IPS DF 4.7 (cell line): ENCODE measurements at regions not wholly inside any gene's neighbourhood (a gene's known extent, or its start where the extent isn't known, plus 50 kb on each side); places are given as distances from the start of the nearest gene placed in this dataset.

ENCODE experiments used
- DNase-seq: peaks from one replicate; pipeline ENCODE4 v3.0.0-alpha.2; 2013; ENCODE audit warnings: low spot score; ENCODE audit errors: extremely low read depth

DNA sequence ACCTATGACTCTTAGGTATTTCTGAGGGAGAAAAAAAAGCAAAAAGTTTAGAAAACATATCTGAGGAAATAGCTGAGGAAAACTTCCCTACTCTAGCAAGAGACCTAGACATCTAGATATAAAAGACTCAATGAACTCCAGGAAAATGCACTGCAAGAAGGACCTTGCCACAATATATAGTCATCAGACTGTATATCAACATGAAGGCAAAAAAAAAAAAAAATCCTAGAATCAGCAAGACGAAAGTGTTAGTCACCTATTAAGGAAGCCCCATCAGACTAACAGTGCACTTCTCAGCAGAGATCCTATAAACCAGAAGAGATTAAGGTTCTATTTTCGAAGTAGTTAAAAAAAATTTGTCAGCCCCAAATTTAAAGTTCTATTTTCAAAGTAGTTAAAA is 166.2 kb downstream of the TMEM38B start:
- DNase-seq = no peak

DNA sequence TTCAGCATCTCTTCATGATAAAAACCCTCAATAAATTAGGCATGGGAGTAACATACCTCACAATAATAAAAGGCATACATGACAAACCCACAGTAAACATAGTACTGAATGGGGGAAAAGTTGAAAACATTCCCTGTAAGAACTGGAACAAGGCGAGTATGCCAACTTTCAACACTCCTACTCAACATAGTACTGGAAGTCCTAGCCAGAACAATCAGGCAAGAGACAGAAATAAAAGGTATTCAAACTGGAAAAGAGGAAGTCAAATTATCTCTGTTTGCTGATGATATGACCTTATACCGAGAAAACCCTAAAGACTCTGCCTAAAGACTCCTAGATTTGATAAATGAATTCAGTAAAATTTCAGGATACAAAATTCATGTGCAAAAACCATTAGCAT is 167.6 kb downstream of the TMEM38B start:
- no peak for DNase-seq

DNA sequence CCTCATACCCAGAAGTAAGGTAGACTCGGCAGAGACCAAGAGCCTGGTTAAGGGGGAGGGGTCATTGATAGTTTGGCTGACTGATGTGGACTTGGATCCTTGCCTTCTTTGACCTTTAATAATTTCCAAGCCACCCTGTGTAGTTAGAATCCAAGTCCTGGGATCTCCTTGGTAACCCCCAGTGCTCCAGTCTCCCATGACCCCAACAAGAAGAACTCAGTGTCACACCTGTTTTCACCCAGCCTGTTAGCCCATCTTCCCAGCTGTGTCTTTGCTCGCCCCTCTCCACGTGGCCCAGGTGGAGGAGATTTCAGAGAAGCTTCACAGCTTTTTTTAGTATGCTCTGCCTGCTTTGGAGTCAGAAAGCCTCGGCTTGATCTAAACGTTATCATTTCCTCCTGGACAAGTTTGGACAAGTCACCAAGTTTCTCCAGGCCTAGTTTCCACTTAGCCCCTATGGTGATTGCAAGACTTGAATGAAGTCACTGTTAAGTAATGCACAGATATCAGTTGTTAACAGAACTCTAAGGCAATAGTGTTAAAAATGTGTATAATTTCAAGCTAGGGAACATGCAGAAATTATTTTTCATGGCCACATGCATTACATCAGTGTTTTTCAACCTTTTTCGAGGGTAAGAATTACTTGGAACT is 170.0 kb downstream of the TMEM38B start:
- DNase-seq = no peak

DNA sequence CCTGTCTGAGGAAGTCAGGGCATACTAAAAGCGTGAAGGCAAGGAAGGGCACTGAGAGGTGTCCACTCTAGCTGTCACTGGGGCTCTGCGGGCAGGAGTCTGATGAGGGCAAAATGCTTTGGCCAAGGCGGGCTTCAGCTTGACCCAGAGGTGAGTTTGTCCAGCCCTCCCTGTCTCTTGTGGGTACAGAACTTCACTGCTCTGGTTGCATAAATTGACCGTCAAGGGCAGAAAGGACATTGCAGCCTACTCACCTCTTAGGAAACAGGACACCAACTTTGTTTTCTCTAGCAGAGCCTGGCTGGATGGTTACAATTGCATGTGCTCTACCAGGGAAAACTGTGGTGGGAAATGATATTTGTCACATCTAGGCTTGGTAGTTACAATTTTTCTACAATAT is 170.9 kb downstream of the TMEM38B start:
- no peak for DNase-seq

DNA sequence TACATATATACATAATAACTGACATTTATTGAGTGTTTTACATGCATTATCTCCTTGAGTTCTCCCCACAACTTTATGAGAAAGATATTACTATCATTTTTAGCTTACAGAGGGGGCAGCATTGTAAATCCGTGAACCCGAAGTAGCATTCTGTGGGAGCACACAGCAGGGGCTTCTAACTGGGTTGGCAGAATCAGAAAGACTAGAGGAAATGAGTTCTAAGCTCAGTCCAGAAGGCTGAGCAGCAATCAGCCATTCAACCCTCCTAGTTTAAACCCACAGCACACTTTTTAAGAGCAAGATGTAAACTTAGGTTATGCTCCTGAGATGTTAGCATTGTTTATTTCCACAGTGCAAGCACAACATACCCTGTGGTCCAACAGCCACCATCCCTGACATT is 177.2 kb downstream of the TMEM38B start:
- DNase-seq = no peak

DNA sequence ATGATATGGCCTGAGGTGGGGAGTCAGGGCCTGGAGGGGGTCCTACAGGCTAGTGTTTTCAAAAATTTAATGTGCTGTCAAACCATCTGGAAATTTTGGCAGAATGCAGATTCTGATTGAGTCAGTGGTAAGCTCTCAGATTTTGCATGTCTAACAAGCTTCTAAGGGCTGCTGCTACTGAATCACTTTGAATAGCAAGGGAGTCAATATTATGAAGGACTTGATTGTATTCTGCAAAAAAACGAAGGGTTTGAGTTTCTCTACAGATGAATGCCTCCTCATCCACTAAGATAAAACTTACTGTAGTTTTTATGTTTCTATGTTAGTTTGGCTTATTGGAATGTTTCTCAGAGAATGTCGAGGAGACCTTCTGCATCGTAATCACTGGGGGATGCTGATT is 179.5 kb downstream of the TMEM38B start:
- no peak for DNase-seq

DNA sequence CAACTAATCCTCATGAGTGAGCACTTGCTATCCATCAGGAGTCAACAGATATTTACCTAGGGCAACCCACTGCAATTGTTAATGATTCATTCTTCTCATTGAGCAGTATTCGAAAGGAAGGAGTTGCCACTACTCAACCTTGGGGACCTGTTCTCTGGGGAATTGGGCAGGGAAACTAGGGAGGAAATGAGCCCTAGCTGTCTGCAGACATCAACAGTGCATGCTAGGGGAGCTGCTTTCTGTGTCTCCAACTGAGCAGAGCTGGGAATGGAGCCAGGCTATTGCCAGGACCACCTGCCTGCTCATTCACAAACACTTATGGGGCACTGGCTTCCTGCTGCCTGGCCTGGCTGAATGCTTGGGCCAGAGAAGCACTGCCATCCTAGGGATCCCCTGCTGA is 183.4 kb downstream of the TMEM38B start:
- no peak for DNase-seq

DNA sequence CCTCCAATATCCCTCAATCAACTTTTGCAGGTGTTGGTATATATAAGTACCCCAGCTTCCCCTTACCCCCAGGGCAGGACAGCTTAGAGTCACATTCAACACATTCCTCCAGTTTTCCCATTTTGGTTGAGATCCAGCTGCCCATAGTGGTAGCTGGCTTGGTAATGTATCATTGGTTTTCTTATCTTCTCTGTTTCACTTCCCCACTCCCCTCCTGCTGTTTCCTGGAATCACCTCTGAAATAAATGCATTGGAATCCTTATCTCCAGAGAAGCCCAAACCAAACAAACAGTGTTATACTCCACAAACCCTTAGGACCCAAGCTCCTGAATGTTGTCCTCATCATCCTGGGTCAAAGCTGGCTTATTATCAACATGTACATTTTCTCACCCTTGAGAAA is 184.8 kb downstream of the TMEM38B start:
- DNase-seq = no peak

DNA sequence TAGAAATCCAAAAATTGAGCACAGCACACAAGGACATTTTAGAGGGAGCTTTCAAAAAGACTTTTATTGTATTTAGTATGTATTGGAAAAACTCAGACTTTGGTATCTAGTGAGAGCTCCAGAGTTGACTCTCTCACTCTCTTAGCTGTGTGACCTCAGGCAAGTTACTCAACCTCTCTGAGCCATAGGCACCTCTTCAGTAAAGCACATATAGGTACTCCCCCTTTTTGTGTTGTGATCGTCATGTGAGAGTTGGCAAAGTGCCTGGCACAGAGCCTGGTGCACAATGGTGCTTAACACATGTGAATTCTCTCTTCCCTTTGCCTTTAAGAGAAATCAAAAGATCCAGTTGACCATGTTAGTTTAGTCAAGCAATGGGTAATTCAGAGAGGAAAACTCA is 186.2 kb downstream of the TMEM38B start:
- no peak for DNase-seq

DNA sequence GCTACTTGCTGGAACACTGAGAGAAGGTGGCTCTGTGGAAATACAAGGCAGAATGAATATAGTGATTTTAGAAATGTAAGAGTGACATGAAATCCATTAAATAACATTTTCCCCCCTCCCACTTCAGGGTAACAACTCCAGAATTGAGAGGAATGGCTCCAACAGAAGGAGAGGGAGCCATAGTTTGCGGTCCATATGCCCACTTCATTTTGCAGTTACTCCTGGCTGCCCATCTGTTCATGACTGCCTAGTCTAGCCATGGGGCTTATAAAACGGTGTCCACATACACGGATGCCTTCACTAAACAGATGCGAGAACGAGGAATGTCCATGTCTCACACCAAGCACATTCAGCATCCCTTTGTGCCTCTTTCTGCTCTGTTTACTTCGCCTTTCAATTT is 186.7 kb downstream of the TMEM38B start:
- DNase-seq = no peak

DNA sequence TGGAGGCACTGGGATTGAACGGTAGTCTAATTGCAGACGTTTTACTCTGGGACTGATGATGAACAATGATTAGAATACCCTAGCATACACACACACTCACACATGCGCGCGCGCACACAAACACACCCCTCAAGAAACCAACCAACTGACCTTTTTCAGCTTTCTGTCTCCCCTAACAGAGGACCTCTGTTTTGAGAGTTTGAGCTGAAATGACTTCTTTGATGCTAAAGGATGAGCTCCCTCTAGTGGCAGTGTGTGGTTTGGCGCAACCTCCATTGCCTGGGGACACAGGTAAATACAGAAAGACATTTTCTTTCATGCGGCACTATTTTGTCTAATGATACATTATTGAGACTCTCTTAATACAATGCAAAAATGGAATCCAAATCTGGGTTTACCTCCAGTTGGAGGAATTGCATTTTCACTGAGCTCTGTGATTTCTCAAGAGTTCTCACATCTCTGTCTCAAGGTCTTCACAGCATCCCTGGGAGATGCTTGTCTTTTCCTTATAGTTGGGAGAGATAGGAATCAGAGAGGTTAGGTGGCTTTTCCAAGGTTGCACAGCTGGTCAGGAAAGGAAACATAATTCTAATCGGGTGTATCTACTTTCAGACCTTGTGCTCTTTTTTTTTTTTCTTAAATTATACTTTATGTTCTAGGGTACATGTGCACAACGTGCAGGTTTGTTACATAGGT is 187.5 kb downstream of the TMEM38B start:
- DNase-seq = peak; percentile 49

DNA sequence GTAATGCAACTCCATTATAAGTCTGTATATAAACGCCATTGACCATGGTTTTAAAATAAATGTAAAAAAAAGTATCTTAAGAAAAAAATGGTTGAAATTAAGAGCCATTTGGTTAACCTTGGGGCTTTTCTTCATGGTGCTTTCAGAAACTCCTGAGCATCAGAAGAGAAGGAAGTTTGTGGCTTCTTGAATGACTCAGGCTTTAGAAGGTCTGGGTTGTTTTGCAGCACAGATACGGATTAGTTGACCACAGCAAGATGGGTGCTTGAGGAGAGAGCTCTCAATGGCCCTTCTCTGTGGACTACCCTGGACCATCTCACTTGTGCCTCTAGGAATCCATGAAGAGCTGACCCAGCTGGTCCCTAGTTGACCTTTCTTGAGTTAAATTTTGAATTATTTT is 189.5 kb downstream of the TMEM38B start:
- no peak for DNase-seq

DNA sequence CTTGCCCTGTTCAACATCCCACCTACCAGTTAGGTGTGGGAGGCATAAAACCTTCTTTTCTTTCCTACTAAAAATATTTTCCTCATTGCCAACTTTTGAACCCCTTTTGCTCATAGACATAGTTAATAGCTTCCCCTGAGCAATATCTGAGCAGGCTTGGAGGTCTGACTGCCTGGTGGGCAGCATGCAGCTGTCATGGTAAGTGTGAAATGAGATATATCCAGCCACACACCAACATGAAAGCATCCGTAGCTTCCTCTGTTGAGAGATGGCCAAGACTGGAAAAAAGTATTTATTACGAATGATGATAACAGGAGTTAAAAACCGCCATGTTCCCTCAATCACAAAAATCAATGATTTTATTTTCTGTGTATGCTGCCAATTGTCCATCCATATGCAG is 190.1 kb downstream of the TMEM38B start:
- DNase-seq = no peak

DNA sequence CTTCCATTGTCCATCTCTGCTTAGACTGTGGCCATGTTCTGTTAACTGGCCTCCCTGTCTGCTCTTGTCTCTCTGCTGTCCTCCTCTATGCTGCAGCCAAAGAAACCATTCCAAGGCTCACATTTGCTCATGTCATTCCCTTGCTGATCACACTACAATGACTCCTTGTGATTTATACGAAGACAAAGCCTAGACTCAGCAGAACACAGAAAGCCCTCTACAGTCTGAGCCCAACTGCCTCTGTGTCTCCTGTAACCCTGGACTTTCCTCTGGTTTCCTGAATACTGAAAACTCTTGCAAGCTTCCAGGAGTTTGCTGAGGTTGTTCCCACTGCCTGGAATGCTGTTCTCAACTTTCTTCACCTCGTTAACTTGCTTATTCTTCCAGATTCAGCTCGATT is 191.8 kb downstream of the TMEM38B start:
- no peak for DNase-seq

DNA sequence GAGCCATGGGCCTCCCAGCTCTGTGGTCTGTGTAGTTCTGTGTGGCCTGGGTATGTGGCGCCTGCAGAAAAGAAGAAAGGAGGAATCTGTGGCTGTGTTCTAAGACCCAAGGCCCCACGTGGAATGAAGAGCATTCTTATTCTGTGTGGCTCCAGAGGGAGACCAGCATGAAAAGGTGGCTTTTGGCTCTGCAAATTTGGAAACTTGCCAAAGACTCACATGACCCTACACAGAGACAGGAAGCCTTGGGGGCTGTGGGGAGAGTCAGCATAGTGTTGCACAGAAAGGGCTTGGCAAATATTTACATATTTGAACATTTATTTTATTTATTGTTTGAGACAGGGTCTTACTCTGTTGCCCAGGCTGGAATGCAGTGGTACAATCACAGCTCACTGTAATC is 193.3 kb downstream of the TMEM38B start:
- no peak for DNase-seq

DNA sequence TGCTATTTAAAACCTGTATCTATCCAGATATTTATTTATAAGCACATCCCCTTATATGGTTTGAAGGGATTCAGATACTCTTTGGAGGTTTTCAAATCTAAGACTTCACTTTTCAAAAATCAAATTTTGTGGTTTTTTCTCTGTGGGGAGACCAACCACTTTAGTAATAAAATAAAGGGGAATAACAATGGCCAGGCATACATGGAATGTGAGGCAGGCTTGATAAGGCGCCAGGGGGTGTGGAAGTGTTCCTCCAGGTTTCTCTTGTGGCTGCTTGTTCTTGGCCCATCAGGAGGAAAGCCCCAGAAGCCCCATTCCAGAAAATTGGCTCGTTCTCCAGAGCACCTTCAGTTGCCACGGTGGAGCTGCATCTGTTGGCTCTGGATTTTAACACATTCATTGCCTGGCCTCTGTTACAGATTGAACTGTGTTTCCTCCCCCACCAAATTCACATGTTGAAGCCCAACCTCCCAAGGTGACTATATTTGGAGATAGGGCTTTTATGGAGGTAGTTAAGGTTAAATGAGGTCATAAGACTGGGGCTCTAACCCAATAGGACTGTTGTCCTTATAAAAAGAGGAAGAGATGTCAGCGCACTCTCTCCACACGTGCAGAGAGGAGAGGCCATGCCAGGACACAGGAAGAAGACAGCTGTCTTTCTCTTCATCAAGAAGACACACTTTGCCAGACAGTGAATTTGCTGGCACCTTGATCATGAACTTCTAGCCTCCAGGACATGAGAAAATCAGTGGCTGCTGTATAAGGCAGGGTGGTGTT is 195.9 kb downstream of the TMEM38B start:
- DNase-seq = no peak

DNA sequence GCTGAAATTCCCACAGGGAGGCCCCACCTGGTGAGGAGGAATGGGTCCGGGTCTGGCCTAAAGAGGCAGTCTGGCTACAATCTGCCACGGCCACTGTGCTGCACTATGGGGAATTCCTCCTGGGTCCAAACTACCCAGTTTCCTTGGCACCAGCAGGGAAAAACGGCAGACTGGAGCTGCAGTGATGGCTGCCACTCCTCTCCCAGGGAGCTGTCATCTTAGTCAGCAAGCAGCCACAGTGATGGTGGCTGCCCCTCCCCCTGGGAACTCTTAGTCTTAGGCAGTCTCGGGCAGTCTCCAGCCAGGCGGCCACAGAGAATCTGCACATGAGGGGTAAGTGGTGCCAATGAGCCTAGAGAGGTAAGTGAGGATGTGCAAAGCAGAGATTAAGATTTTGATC is 205.8 kb downstream of the TMEM38B start:
- DNase-seq = no peak

DNA sequence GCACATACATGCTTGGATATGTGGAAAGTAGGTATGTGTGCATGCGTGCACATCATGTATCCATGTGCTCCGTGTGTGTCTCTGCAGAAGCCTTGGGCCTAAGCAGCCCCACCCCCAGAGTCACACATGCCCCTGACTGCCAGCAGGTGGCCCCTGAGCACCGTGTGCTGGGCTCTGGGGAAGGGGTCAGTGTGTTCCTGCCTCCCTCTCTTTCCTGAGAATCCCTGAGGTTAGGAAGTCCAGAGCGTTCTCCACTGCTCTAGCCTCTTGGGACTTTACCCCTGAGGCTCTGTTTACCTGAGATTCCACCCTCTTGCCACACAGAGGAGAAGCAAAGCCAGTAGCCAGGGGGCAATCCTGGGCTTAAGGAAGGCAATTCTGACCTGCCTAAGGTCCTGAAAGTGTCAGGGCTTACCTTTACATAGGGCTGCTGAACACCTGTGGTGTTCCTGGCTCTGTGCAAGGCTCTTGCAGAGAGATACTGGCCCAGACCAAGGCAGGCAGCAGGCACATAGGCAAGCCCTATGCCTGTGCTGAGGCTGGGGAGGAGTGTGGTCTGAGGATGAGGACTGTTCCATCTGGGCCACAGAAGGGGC is 207.3 kb downstream of the TMEM38B start:
- DNase-seq = peak; percentile 53

DNA sequence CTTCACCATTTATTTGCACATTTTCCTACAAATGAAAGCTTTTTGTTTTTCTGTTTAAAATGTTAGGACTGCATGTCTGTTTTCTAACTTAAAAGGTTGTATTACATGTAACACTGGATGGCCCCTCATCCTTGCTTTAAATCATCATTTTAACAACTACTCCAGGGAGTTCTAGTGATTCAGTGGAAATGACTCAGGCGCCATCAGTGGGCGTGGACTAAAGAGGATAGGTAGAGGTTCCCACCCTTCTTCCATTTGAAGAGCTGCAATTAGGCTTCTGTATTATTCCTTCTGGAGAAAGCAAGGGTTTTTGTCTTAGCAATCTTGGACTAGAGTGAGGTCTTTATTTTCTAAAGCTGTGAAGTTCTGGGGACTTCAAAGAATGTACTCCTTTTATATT is 213.7 kb downstream of the TMEM38B start:
- DNase-seq = no peak

DNA sequence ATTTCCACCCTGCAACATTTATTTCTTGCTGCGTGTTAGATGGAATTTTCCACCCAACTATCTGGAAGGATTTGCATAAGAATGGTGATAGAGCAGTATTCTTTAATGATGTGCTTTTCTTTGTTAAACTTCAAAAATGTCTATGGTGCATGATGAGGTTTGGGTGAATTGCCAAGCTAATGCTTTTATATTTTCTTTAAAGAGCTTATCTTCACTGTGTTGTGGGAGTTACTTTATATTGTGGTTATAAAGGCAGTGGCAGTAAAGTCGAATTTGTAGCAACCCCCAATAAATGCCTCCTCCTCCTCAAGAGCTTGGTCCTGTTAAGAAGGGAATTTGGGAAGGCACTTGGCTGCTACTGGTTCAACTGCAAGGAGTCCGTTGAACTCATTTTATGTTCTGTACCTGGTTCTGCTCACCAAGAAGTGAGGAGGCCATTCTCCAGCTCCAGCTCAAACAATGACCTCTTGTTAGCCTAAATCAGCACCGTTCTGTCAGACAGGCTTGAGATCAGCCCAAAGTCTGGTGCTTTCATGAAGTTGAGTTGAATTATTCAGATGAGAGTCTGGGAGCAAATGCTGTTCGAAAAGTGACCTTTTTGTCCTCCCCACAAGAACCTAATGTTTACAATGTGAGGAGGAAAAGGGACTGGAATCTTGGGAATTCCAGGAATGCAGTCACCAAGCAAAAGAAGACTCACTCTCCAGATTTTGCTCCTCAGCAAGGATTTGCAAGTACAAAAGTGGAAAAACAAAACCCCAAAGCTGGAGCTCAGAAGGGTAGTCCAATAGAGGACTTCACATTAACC is 217.0 kb downstream of the TMEM38B start:
- peak; percentile 78 for DNase-seq

DNA sequence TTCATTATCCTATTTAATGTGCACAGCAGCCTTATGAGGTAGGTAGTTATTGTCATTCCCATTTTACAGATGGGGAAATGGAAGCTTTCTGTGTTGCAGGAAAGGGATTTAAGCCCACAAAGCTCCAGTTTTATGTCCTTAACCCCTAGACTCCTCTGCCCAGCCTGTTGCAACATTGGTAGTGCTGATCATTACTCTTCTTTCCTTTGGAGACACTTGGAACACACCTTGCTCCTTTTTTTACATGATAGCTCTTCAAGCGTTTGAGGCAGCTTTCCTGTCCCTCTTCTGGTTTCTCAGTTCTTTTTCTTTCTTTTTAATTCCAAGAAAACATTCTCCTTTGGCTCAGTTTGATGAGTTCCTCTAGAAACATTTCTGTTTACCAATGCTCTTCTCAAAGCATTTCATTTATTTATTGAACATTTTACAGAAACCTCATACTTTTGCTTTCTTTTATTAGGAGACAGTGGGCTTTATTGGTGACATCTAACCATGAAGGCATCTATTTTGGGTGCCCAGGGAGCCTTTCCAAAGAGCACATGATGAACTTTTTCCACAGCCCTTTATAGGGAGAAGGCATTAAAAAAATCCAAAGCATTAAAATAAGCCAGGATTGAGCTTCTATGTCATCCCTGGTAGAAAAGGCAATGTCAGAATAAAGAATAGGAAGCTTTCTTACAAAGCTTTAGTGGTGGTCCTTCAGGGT is 218.0 kb downstream of the TMEM38B start:
- no peak for DNase-seq
